ENCODE measurements at regions not wholly inside any gene's neighbourhood (a gene's known extent, or its start where the extent isn't known, plus 50 kb on each side); places are given as distances from the start of the nearest gene placed in this dataset.

GRCh38 chr4:144294211-144294610 lies 153.7 kb upstream of the GYPA start:
- TF ChIP-seq CTCF (IDR thresholded peaks at IDR 0.05) = no peak
- no peak for TF ChIP-seq REST (IDR thresholded peaks at IDR 0.05)
- no peak for TF ChIP-seq KDM5A (IDR thresholded peaks at IDR 0.05)
- TF ChIP-seq MAZ (IDR thresholded peaks at IDR 0.05; ENCODE audit: borderline replicate concordance, low read depth, low read length) = no peak
- no peak for TF ChIP-seq POLR2A (IDR thresholded peaks at IDR 0.05; ENCODE audit: low read length)
- TF ChIP-seq HDAC2 (IDR thresholded peaks at IDR 0.05) = no peak
- no peak for TF ChIP-seq ELK1 (IDR thresholded peaks at IDR 0.05; ENCODE audit: low read depth, low read length)
- TF ChIP-seq CEBPB (IDR thresholded peaks at IDR 0.05) = no peak
- TF ChIP-seq JUN (IDR thresholded peaks at IDR 0.05) = no peak
- TF ChIP-seq MAX (IDR thresholded peaks at IDR 0.05) = no peak

All from A549 (cell line).